ENCODE measurements at regions not wholly inside any gene's neighbourhood (a gene's known extent, or its start where the extent isn't known, plus 50 kb on each side); places are given as distances from the start of the nearest gene placed in this dataset.

DNA sequence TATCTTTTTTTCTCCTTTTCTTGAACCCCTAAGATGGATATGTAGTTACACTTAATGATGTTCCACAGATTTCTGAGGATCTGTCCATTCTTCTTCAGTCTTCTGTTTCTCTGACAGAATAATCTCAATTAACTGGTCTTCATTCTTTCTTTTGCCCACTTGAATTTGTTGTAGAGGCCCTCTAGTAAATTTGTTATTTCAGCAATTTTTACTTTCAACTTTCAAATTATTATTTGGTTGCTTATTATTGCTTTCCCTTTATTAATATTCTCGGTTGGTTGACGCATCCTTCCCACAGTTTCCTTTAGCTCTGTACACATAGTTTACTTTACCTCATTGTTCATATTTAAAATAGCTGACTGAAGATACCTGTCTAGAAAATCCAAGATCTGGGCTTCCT is 1013.7 kb upstream of the CNTN5 start:
- H2AFZ ChIP-seq (ENCODE audit: control insufficient read depth, low read length): no peak overlapping the region
- dilution Hi-C loops (cut with MboI; ENCODE audit: extremely low pct_ligation_motif_present, low sequenced_read_pairs): no loop called here
- H3K9me3 ChIP-seq (ENCODE audit: control insufficient read depth, low read depth, low read length): no peaks in the 10 kb centered on the region
- FAIRE-seq (no peak), DNase-seq (ENCODE audit: low read depth, low spot score) (no peak)
- no peak overlapping the region for H3K4me3 ChIP-seq (ENCODE audit: control insufficient read depth in 2 of 3, extremely low read depth in 1 of 3, insufficient read depth in 2 of 3, low read depth in 1 of 3, low read length in 3 of 3)
- no peaks in the 10 kb centered on the region for H3K4me1 ChIP-seq (ENCODE audit: control insufficient read depth, extremely low read depth, insufficient read depth, low read length)
- H3K9me1 ChIP-seq (ENCODE audit: control insufficient read depth, extremely low read depth, insufficient read depth, low read length): no peaks in the 10 kb centered on the region
- H3K4me2 ChIP-seq (ENCODE audit: control insufficient read depth, extremely low read depth, insufficient read depth, low read depth, low read length): no peak overlapping the region
- H3K27me3 ChIP-seq (ENCODE audit: control insufficient read depth, extremely low read depth, insufficient read depth, low read length): no peaks in the 10 kb centered on the region
- no peaks in the 10 kb centered on the region for H4K20me1 ChIP-seq (ENCODE audit: control insufficient read depth, extremely low read depth, insufficient read depth, low read length)
- no peaks in the 10 kb centered on the region for H3K36me3 ChIP-seq (ENCODE audit: control insufficient read depth in 2 of 2, extremely low read depth in 1 of 2, insufficient read depth in 2 of 2, low read length in 2 of 2)
- TF ChIP-seq, protein P1, sequence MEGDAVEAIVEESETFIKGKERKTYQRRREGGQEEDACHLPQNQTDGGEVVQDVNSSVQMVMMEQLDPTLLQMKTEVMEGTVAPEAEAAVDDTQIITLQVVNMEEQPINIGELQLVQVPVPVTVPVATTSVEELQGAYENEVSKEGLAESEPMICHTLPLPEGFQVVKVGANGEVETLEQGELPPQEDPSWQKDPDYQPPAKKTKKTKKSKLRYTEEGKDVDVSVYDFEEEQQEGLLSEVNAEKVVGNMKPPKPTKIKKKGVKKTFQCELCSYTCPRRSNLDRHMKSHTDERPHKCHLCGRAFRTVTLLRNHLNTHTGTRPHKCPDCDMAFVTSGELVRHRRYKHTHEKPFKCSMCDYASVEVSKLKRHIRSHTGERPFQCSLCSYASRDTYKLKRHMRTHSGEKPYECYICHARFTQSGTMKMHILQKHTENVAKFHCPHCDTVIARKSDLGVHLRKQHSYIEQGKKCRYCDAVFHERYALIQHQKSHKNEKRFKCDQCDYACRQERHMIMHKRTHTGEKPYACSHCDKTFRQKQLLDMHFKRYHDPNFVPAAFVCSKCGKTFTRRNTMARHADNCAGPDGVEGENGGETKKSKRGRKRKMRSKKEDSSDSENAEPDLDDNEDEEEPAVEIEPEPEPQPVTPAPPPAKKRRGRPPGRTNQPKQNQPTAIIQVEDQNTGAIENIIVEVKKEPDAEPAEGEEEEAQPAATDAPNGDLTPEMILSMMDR (optimal IDR thresholded peaks at IDR 0.05 in 1 of 3, IDR thresholded peaks at IDR 0.05 in 1 of 3, conservative IDR thresholded peaks at IDR 0.05 in 1 of 3; ENCODE audit: extremely low read depth in 1 of 3, insufficient read depth in 2 of 3, low read length in 3 of 3): no peak
- no peak for TF ChIP-seq EZH2 (IDR thresholded peaks at IDR 0.05; ENCODE audit: low read length)
- H3K9ac ChIP-seq (ENCODE audit: control insufficient read depth, extremely low read depth, insufficient read depth, low read length): no peak overlapping the region
- no peaks in the 10 kb centered on the region for H3K79me2 ChIP-seq (ENCODE audit: control insufficient read depth, insufficient read depth, low read length)
- H3K27ac ChIP-seq (ENCODE audit: control insufficient read depth, insufficient read depth, low read length): no peak overlapping the region

DNA sequence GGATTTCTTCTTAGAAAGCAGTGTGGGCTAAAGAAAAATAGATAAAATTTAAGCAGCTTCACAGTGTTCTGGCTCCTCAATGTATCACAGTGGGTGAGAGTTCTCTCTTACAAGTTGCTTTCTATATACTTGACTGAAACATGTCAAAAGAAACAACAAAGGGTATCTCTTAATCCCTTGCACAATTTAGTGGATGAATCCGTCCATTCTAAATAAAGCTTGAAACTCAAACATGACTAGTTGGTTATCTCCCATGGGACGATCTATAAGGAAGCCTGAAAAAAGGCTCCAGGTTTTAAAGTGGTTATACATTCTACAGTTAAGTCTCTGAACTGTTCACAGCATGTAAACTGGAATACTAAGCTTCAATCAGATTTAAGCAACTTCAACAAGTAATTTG is 993.1 kb upstream of the CNTN5 start:
- FAIRE-seq: no peak
- Histone ChIP-seq H3K27me3 (ENCODE audit: control insufficient read depth, extremely low read depth, insufficient read depth, low read length) (no peaks in the 10 kb centered on the region), H3K36me3 (ENCODE audit: control insufficient read depth in 2 of 2, extremely low read depth in 1 of 2, insufficient read depth in 2 of 2, low read length in 2 of 2) (no peaks in the 10 kb centered on the region), H2AFZ (ENCODE audit: control insufficient read depth, low read length) (no peak overlapping the region), H3K4me2 (ENCODE audit: control insufficient read depth, extremely low read depth, insufficient read depth, low read depth, low read length) (no peak overlapping the region), H3K79me2 (ENCODE audit: control insufficient read depth, insufficient read depth, low read length) (no peaks in the 10 kb centered on the region), H3K27ac (ENCODE audit: control insufficient read depth, insufficient read depth, low read length) (no peak overlapping the region), H3K4me1 (ENCODE audit: control insufficient read depth, extremely low read depth, insufficient read depth, low read length) (no peaks in the 10 kb centered on the region), H3K9me3 (ENCODE audit: control insufficient read depth, low read depth, low read length) (no peaks in the 10 kb centered on the region), H3K9me1 (ENCODE audit: control insufficient read depth, extremely low read depth, insufficient read depth, low read length) (no peaks in the 10 kb centered on the region), H3K4me3 (ENCODE audit: control insufficient read depth in 2 of 3, extremely low read depth in 1 of 3, insufficient read depth in 2 of 3, low read depth in 1 of 3, low read length in 3 of 3) (no peak overlapping the region), H3K9ac (ENCODE audit: control insufficient read depth, extremely low read depth, insufficient read depth, low read length) (no peak overlapping the region), H4K20me1 (ENCODE audit: control insufficient read depth, extremely low read depth, insufficient read depth, low read length) (no peaks in the 10 kb centered on the region)
- dilution Hi-C loops (cut with MboI; ENCODE audit: extremely low pct_ligation_motif_present, low sequenced_read_pairs): no loop called here
- TF ChIP-seq, protein P1 (optimal IDR thresholded peaks at IDR 0.05 in 1 of 3, IDR thresholded peaks at IDR 0.05 in 1 of 3, conservative IDR thresholded peaks at IDR 0.05 in 1 of 3; ENCODE audit: extremely low read depth in 1 of 3, insufficient read depth in 2 of 3, low read length in 3 of 3): no peak
- no peak for TF ChIP-seq EZH2 (IDR thresholded peaks at IDR 0.05; ENCODE audit: low read length)
- no peak for DNase-seq (ENCODE audit: low read depth, low spot score)
